Testis (tissue), 2 donors: ENCODE measurements at regions not wholly inside any gene's neighbourhood (a gene's known extent, or its start where the extent isn't known, plus 50 kb on each side); places are given as distances from the start of the nearest gene placed in this dataset.

Experiments used
- POLR2A ChIP-seq: fragments of 450-650 bp; IDR thresholded peaks from one replicate; pipeline ENCODE4 v1.6.1; 2017; ENCODE audit warnings: antibody characterized with exemption, mild to moderate bottlenecking, moderate library complexity
- TF ChIP-seq, protein P1 (sequence below), 3 experiments: fragments of 450-650 bp in 2 of 3; fragments of 200-600 bp in 1 of 3; sonication (generic) in 1 of 3; IDR thresholded peaks; one replicate each; pipeline ENCODE4 v1.5.1; 2016 to 2019; ENCODE audit warnings: antibody characterized with exemption in 3 of 3, mild to moderate bottlenecking in 2 of 3, moderate library complexity in 1 of 3

- TF ChIP-seq, protein P1, sequence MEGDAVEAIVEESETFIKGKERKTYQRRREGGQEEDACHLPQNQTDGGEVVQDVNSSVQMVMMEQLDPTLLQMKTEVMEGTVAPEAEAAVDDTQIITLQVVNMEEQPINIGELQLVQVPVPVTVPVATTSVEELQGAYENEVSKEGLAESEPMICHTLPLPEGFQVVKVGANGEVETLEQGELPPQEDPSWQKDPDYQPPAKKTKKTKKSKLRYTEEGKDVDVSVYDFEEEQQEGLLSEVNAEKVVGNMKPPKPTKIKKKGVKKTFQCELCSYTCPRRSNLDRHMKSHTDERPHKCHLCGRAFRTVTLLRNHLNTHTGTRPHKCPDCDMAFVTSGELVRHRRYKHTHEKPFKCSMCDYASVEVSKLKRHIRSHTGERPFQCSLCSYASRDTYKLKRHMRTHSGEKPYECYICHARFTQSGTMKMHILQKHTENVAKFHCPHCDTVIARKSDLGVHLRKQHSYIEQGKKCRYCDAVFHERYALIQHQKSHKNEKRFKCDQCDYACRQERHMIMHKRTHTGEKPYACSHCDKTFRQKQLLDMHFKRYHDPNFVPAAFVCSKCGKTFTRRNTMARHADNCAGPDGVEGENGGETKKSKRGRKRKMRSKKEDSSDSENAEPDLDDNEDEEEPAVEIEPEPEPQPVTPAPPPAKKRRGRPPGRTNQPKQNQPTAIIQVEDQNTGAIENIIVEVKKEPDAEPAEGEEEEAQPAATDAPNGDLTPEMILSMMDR (IDR thresholded peaks at IDR 0.05): no peak
- no peak for TF ChIP-seq POLR2A
Observed at GRCh38 chr6:9535106-9535505, 879.8 kb downstream of the TFAP2A start.
